Activated CD4-positive, alpha-beta memory T cell treated with anti-CD3 and anti-CD28 coated beads, Interleukin-2, amount 10 ng/mL, durations not matched to agents 7 days and 5 days (primary cell): ENCODE measurements at regions not wholly inside any gene's neighbourhood (a gene's known extent, or its start where the extent isn't known, plus 50 kb on each side); places are given as distances from the start of the nearest gene placed in this dataset.

Experiments
- CTCF ChIA-PET: fragments of 350-600 bp; sonication (Branson Sonifier 250); formaldehyde crosslinking; loops from one replicate; lab custom pipeline; 2021; ENCODE audit warnings: antibody characterized with exemption, inconsistent platforms; lab: Charles Lee
- POLR2A ChIA-PET: fragments of 350-600 bp; sonication (Branson Sonifier 250); formaldehyde crosslinking; loops from one replicate; lab custom pipeline; 2021; ENCODE audit warnings: antibody characterized with exemption; lab: Charles Lee
- DNase-seq: peaks from one replicate; pipeline ENCODE4 v3.0.0-alpha.2; 2020
- H3K27ac Mint-ChIP-seq: one replicate; pipeline ENCODE4 v1.8.0; 2021; ENCODE audit warnings: mild to moderate bottlenecking, mixed read lengths
- H3K27me3 Mint-ChIP-seq: one replicate; pipeline ENCODE4 v1.8.0; 2021; ENCODE audit warnings: mixed read lengths
- H3K36me3 Mint-ChIP-seq: one replicate; pipeline ENCODE4 v1.8.0; 2021; ENCODE audit warnings: low read depth, mixed read lengths
- H3K4me1 Mint-ChIP-seq: one replicate; pipeline ENCODE4 v1.8.0; 2021; ENCODE audit warnings: mixed read lengths
- H3K4me3 Mint-ChIP-seq: one replicate; pipeline ENCODE4 v1.8.0; 2021; ENCODE audit warnings: mild to moderate bottlenecking, mixed read lengths
- H3K9me3 Mint-ChIP-seq: one replicate; pipeline ENCODE4 v1.8.0; 2021; ENCODE audit warnings: mixed read lengths

- no peak for DNase-seq
- ChIA-PET CTCF (no interaction called here), POLR2A (no interaction called here)
- no peak overlapping the region for H3K27ac Mint-ChIP-seq
- H3K27me3 Mint-ChIP-seq = no peaks in the 10 kb centered on the region
- no peaks in the 10 kb centered on the region for H3K36me3 Mint-ChIP-seq
- no peaks in the 10 kb centered on the region for H3K4me1 Mint-ChIP-seq
- no peak overlapping the region for H3K4me3 Mint-ChIP-seq
- no peaks in the 10 kb centered on the region for H3K9me3 Mint-ChIP-seq
These were observed 200.1 kb downstream of the AMY1C start for GRCh38 chr1:103949779-103950178.

- no peaks in the 10 kb centered on the region for H3K9me3 Mint-ChIP-seq
- DNase-seq = no peak
- H3K36me3 Mint-ChIP-seq = no peaks in the 10 kb centered on the region
- H3K27ac Mint-ChIP-seq = no peak overlapping the region
- H3K27me3 Mint-ChIP-seq = no peaks in the 10 kb centered on the region
- ChIA-PET POLR2A (no interaction called here), CTCF (no interaction called here)
- no peaks in the 10 kb centered on the region for H3K4me1 Mint-ChIP-seq
- H3K4me3 Mint-ChIP-seq = no peak overlapping the region
These were observed 203.7 kb downstream of the AMY1C start for GRCh38 chr1:103953386-103953785.

- H3K27me3 Mint-ChIP-seq = no peaks in the 10 kb centered on the region
- CTCF ChIA-PET = no interaction called here
- H3K9me3 Mint-ChIP-seq = peaks cover 4% of the 10 kb centered on the region
- no peaks in the 10 kb centered on the region for H3K36me3 Mint-ChIP-seq
- no peak overlapping the region for H3K4me3 Mint-ChIP-seq
- DNase-seq = no peak
- H3K4me1 Mint-ChIP-seq = no peaks in the 10 kb centered on the region
- H3K27ac Mint-ChIP-seq = no peak overlapping the region
- POLR2A ChIA-PET = no interaction called here
These were observed 209.0 kb downstream of the AMY1C start for GRCh38 chr1:103958699-103959098.

DNA sequence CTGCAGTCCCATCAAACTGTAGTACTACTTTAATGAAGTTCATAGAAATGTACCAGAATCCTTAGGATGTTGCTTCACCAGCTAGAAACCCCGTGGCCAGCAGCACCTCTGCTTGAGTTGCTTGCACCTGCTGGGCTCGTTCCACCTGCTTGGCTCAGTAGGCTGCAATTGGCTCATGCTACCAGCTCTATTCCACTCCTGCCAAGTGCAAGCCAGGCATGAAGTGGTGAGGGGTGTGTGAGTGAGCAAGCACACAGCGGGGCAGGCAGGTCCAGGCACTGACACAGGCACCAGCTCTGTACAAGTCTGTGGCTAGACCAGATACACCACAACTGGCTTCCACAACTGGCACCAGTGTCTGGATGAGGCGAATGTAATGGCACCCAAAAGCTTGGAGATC is 209.9 kb downstream of the AMY1C start:
- ChIA-PET POLR2A (no interaction called here), CTCF (no interaction called here)
- no peaks in the 10 kb centered on the region for H3K36me3 Mint-ChIP-seq
- no peaks in the 10 kb centered on the region for H3K4me1 Mint-ChIP-seq
- no peaks in the 10 kb centered on the region for H3K27me3 Mint-ChIP-seq
- H3K9me3 Mint-ChIP-seq = peaks cover 4% of the 10 kb centered on the region
- DNase-seq = no peak
- H3K27ac Mint-ChIP-seq = no peak overlapping the region
- H3K4me3 Mint-ChIP-seq = no peak overlapping the region

DNA sequence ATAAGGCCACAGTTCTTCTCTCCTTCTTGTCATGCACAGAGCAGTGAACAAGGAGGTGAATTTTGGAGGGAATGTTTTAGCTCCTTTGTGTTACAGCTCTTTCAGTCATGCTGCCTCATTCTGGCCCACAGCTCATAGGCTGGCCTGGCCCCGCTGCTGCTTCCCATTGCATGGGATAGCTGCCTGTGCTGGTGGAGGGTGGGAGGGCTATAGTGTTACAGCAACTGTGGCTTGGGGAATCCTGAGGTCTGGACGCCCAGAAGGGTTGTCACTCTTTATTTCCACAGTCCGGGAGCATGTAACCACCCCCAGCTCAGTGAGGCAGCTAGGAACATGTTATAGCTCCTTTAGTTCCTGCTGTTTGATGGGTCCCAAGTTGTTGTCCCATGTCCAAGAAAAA is 210.3 kb downstream of the AMY1C start:
- Mint-ChIP-seq H3K36me3 (no peaks in the 10 kb centered on the region), H3K9me3 (peaks cover 4% of the 10 kb centered on the region), H3K27ac (no peak overlapping the region), H3K4me1 (no peaks in the 10 kb centered on the region), H3K4me3 (no peak overlapping the region), H3K27me3 (no peaks in the 10 kb centered on the region)
- POLR2A ChIA-PET = no interaction called here
- CTCF ChIA-PET = no interaction called here
- DNase-seq = no peak

- H3K27ac Mint-ChIP-seq = no peak overlapping the region
- no peaks in the 10 kb centered on the region for H3K4me1 Mint-ChIP-seq
- CTCF ChIA-PET = no interaction called here
These were observed 211.0 kb downstream of the AMY1C start for GRCh38 chr1:103960710-103961109.

DNA sequence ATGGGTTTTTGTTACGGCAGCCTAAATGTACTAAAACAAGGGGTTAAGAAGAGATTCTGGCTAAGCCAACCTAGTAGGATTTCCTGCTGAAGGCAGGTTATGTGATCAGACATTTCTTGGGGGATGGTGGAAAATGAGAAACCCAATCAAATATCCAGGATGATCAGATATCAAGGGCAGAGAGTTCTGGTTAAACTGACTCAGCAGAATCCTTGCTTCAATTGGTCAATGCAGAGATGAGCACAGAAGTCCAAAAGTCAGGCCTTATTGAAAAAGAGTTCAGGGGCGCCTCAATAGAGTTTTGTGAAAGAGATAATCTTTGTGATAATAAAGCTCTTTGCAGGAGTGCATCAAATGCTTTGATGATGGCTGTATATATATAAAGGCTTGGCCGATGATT is 237.1 kb downstream of the AMY1C start:
- no peaks in the 10 kb centered on the region for H3K27me3 Mint-ChIP-seq
- no peak for DNase-seq
- no peaks in the 10 kb centered on the region for H3K36me3 Mint-ChIP-seq
- POLR2A ChIA-PET = no interaction called here
- H3K27ac Mint-ChIP-seq = no peak overlapping the region
- H3K4me1 Mint-ChIP-seq = no peaks in the 10 kb centered on the region
- CTCF ChIA-PET = no interaction called here
- H3K9me3 Mint-ChIP-seq = peaks cover 12% of the 10 kb centered on the region
- H3K4me3 Mint-ChIP-seq = no peak overlapping the region

More at GRCh38 chr1:103960710-103961109, 211.0 kb downstream of the AMY1C start:
- Mint-ChIP-seq H3K27me3 (no peaks in the 10 kb centered on the region), H3K9me3 (peaks cover 7% of the 10 kb centered on the region), H3K4me3 (no peak overlapping the region), H3K36me3 (no peaks in the 10 kb centered on the region)
- DNase-seq = no peak
- POLR2A ChIA-PET = no interaction called here

GRCh38 chr1:103997631-103998030 is 247.9 kb downstream of the AMY1C start:
- H3K27ac Mint-ChIP-seq = no peak overlapping the region
- no peak overlapping the region for H3K4me3 Mint-ChIP-seq
- DNase-seq = no peak
- POLR2A ChIA-PET = no interaction called here
- no peaks in the 10 kb centered on the region for H3K36me3 Mint-ChIP-seq
- CTCF ChIA-PET = no interaction called here
- peaks cover 8% of the 10 kb centered on the region for H3K9me3 Mint-ChIP-seq
- no peaks in the 10 kb centered on the region for H3K27me3 Mint-ChIP-seq
- H3K4me1 Mint-ChIP-seq = no peaks in the 10 kb centered on the region

DNA sequence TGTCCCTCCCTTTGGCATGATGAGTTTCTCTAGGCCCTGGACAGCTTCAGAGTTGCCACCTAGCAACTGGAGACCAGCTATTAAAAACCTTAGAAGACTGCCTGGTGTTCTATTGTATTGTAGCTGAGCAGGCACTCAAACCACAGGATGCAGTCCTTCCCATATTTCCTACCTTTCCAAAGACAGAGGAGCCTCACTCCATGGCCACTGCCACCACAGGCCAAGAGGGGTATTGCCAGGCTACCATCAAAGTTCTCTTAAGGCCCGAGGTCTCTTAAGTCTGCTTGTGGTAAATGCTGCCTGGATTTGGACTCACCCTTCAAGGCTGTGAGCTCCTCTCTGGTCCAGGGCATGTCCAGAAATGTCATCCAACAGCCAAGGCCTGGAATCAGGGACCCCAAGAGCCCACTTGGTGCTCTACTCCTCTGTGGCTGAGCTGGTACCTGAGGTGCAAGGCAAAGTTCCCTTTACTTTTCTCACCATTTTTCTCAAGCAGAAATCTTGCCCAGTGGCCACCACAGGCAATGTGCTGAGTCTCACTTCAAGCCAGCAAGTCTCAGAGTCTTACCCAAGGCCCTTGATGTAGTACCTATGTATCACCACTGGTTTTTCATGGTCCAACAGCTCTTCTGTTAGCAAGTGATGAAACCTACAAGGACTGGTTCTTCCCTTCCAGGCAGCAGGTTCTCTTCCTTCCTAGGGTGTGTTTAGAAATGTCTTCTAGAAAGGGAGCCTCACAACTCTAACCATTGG is 269.4 kb downstream of the AMY1C start:
- POLR2A ChIA-PET = no interaction called here

DNA sequence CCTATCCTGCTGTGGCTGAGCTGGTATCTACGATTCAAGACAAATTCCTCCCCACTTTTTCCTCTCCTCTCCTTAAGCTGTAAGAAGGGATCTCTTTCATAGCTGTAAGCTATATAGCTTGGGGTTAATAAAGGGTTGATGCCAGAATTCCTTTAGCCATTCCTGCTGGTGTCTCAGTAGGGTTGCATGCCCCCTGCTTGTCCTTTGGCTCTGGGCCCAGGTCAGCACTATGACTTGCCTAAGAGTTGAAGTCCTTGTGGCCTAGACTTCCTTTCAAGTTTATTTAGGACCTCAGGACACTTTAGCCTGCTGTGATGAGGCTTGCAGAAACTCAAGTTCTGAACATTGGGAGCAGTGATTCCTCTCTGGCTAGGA is 270.0 kb downstream of the AMY1C start:
- no peaks in the 10 kb centered on the region for H3K4me1 Mint-ChIP-seq
- no peak for DNase-seq
- CTCF ChIA-PET = no interaction called here
- no peaks in the 10 kb centered on the region for H3K27me3 Mint-ChIP-seq
- H3K4me3 Mint-ChIP-seq = no peak overlapping the region
- peaks cover 11% of the 10 kb centered on the region for H3K9me3 Mint-ChIP-seq
- no peaks in the 10 kb centered on the region for H3K36me3 Mint-ChIP-seq
- no peak overlapping the region for H3K27ac Mint-ChIP-seq
- POLR2A ChIA-PET = no interaction called here

More for the DNA sequence above, 269.4 kb downstream of the AMY1C start:
- CTCF ChIA-PET = no interaction called here
- DNase-seq = no peak
- no peak overlapping the region for H3K4me3 Mint-ChIP-seq
- H3K27me3 Mint-ChIP-seq = no peaks in the 10 kb centered on the region
- no peaks in the 10 kb centered on the region for H3K36me3 Mint-ChIP-seq
- no peaks in the 10 kb centered on the region for H3K4me1 Mint-ChIP-seq
- H3K9me3 Mint-ChIP-seq = peaks cover 11% of the 10 kb centered on the region
- H3K27ac Mint-ChIP-seq = no peak overlapping the region

DNA sequence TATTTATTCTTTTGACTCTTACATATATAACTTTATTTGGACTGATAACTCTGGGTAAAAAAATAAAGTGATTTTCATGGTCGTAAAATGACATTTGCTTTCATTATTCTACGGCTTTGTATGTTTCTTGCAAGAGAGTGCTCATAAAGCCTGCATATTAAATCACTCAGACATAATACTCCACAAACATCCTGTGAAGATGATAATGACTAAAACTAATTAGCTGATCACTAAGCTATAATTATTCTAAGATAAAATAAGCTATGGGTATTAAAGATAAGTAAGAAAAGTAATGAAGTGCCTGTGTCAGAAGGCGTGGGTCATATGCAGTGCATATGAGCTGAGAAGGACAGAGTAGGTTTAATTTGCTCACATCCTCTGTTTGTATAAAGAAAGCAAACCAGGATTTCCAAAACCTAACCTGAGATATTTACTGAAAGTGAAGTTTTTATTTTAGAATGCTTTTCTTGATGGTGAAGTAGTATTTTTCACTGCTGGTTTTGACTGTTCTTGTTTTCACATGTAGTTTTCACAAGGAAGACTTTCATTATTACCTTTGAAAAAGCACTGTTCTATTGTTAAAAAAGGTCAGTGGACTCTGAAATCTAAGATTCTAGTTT is 278.8 kb downstream of the AMY1C start:
- Mint-ChIP-seq H3K4me3 (no peak overlapping the region), H3K4me1 (no peaks in the 10 kb centered on the region), H3K27ac (no peak overlapping the region), H3K9me3 (peaks cover 7% of the 10 kb centered on the region), H3K27me3 (no peaks in the 10 kb centered on the region), H3K36me3 (no peaks in the 10 kb centered on the region)
- ChIA-PET POLR2A (no interaction called here), CTCF (no interaction called here)
- DNase-seq = no peak

- no peak overlapping the region for H3K4me3 Mint-ChIP-seq
- no peaks in the 10 kb centered on the region for H3K36me3 Mint-ChIP-seq
- H3K27ac Mint-ChIP-seq = no peak overlapping the region
- peaks cover 7% of the 10 kb centered on the region for H3K9me3 Mint-ChIP-seq
- ChIA-PET POLR2A (no interaction called here), CTCF (no interaction called here)
- no peaks in the 10 kb centered on the region for H3K4me1 Mint-ChIP-seq
- no peak for DNase-seq
- no peaks in the 10 kb centered on the region for H3K27me3 Mint-ChIP-seq
These were observed 279.8 kb downstream of the AMY1C start for GRCh38 chr1:104029456-104029970.

DNA sequence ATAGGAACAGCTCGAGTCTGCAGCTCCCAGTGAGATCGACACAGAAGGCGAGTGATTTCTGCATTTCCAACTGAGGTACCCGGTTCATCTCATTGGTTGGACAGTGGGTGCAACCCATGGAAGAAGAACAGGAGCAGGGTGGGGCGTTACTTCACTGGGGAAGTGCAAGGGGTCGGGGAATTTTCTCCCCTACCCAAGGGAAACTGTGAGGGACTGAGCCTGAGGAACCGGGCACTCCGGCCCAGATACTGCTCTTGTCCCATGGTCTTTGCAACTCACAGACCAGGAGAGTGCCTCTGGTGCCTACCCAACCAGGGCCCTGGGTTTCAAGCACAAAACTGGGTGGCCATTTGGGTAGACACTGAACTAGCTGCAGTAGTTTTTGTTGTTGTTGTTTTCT is 307.1 kb downstream of the AMY1C start:
- H3K36me3 Mint-ChIP-seq = no peaks in the 10 kb centered on the region
- no peak for DNase-seq
- no peaks in the 10 kb centered on the region for H3K4me1 Mint-ChIP-seq
- no peaks in the 10 kb centered on the region for H3K9me3 Mint-ChIP-seq
- no peak overlapping the region for H3K27ac Mint-ChIP-seq
- POLR2A ChIA-PET = no interaction called here
- no peak overlapping the region for H3K4me3 Mint-ChIP-seq
- CTCF ChIA-PET = no interaction called here
- H3K27me3 Mint-ChIP-seq = no peaks in the 10 kb centered on the region
